Astrocyte (in vitro differentiated cells and primary cell): ENCODE measurements at regions not wholly inside any gene's neighbourhood (a gene's known extent, or its start where the extent isn't known, plus 50 kb on each side); places are given as distances from the start of the nearest gene placed in this dataset.
A peak's percentile ranks its signal among the peaks of the same experiment; 100 is the strongest.

ENCODE experiments used
- DNase-seq: peaks from one replicate; pipeline ENCODE4 v3.0.0-alpha.2; 2010; ENCODE audit warnings: low read depth
- FAIRE-seq: peaks from 2 replicates; lab custom pipeline; 2011; peaks lifted over from hg19 to GRCh38; lab: Jason Lieb, UNC
- H2AFZ ChIP-seq: 2 replicates; pipeline ENCODE4 v1.6.0; 2012; ENCODE audit warnings: low read depth, low read length, inconsistent platforms
- H3K27ac ChIP-seq: 2 replicates; pipeline ENCODE4 v1.5.1; 2011; ENCODE audit warnings: low read depth, low read length, inconsistent platforms
- H3K27me3 ChIP-seq: 2 replicates; pipeline ENCODE4 v1.6.0; 2011; ENCODE audit warnings: low read length, inconsistent platforms; ENCODE audit not compliant: insufficient read depth
- H3K36me3 ChIP-seq: 2 replicates; pipeline ENCODE4 v1.5.1; 2011; ENCODE audit warnings: low read length, inconsistent platforms; ENCODE audit not compliant: insufficient read depth
- H3K4me1 ChIP-seq: 2 replicates; pipeline ENCODE4 v1.5.1; 2011; ENCODE audit warnings: low read length, inconsistent platforms; ENCODE audit not compliant: insufficient read depth
- H3K4me2 ChIP-seq: 2 replicates; pipeline ENCODE4 v1.6.0; 2012; ENCODE audit warnings: low read length, inconsistent platforms
- H3K4me3 ChIP-seq: 2 replicates; pipeline ENCODE4 v1.5.1; 2011; ENCODE audit warnings: low read depth, mild to moderate bottlenecking, low read length, inconsistent platforms; ENCODE audit not compliant: insufficient read depth
- H3K79me2 ChIP-seq: 2 replicates; pipeline ENCODE4 v1.6.0; 2012; ENCODE audit warnings: mild to moderate bottlenecking, low read length, inconsistent platforms; ENCODE audit not compliant: insufficient read depth
- H3K9ac ChIP-seq: 2 replicates; pipeline ENCODE4 v1.6.0; 2012; ENCODE audit warnings: mild to moderate bottlenecking, low read length, inconsistent platforms
- H3K9me3 ChIP-seq: 2 replicates; pipeline ENCODE4 v1.5.1; 2012; ENCODE audit warnings: low read depth, mild to moderate bottlenecking, low read length, inconsistent platforms; ENCODE audit not compliant: insufficient read depth
- H4K20me1 ChIP-seq: 2 replicates; pipeline ENCODE4 v1.6.0; 2012; ENCODE audit warnings: low read length, inconsistent platforms; ENCODE audit not compliant: insufficient read depth
- H3K27ac Mint-ChIP-seq: one replicate; pipeline ENCODE4 v1.8.0; 2021; ENCODE audit warnings: mild to moderate bottlenecking, mixed read lengths; ENCODE audit not compliant: unreplicated experiment
- H3K27me3 Mint-ChIP-seq: one replicate; pipeline ENCODE4 v1.8.0; 2021; ENCODE audit warnings: low read depth, mixed read lengths; ENCODE audit not compliant: unreplicated experiment
- H3K36me3 Mint-ChIP-seq: one replicate; pipeline ENCODE4 v1.8.0; 2021; ENCODE audit warnings: low read depth, mixed read lengths; ENCODE audit not compliant: unreplicated experiment
- H3K4me1 Mint-ChIP-seq: one replicate; pipeline ENCODE4 v1.8.0; 2021; ENCODE audit warnings: low read depth, mixed read lengths; ENCODE audit not compliant: unreplicated experiment
- H3K4me3 Mint-ChIP-seq: one replicate; pipeline ENCODE4 v1.8.0; 2021; ENCODE audit warnings: mild to moderate bottlenecking, moderate library complexity, mixed read lengths; ENCODE audit not compliant: unreplicated experiment
- H3K9me3 Mint-ChIP-seq: one replicate; pipeline ENCODE4 v1.8.0; 2021; ENCODE audit warnings: mild to moderate bottlenecking, mixed read lengths; ENCODE audit not compliant: unreplicated experiment
- EZH2 ChIP-seq: IDR thresholded peaks from 2 replicates; pipeline ENCODE4 v1.6.1; 2012; ENCODE audit warnings: mild to moderate bottlenecking, low read length, inconsistent platforms; ENCODE audit not compliant: insufficient read depth
- TF ChIP-seq, protein P1 (sequence below): IDR thresholded peaks from 2 replicates; pipeline ENCODE4 v1.5.1; 2011; ENCODE audit warnings: low read depth, mild to moderate bottlenecking, inconsistent platforms, low read length, moderate library complexity; ENCODE audit not compliant: insufficient read depth

DNA sequence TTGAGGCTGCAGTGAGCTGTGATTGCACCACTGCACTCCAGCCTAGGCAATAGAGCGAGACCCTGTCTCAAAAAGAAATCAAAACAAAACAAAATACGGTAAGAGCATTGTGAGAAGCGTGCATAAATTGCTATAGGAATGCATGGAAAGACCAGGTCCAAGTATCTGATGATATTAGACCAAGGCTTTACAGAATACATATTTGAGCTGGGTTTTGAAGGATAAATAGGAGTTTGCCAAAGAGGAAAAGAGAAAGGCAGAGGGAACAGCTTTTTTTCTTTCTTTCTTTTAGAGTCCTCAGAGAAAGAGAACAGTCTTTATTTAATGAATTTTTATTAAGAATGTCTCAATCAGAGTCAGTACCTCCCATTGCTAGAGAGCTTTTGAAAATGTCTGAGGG lies 79.5 kb upstream of the PRPS1 start:
- Mint-ChIP-seq H3K4me1 (no peaks in the 10 kb centered on the region), H3K27ac (no peak overlapping the region), H3K9me3 (no peaks in the 10 kb centered on the region), H3K27me3 (peaks cover 6% of the 10 kb centered on the region), H3K36me3 (peaks cover 4% of the 10 kb centered on the region), H3K4me3 (no peak overlapping the region)
- no peaks in the 10 kb centered on the region for H3K9me3 ChIP-seq
- H3K9ac ChIP-seq: no peak overlapping the region
- no peaks in the 10 kb centered on the region for H3K36me3 ChIP-seq
- DNase-seq (no peak), FAIRE-seq (no peak)
- no peak overlapping the region for H3K4me3 ChIP-seq
- H2AFZ ChIP-seq: no peak overlapping the region
- H3K79me2 ChIP-seq: no peaks in the 10 kb centered on the region
- H3K4me1 ChIP-seq: no peaks in the 10 kb centered on the region
- no peaks in the 10 kb centered on the region for H4K20me1 ChIP-seq
- TF ChIP-seq, protein P1, sequence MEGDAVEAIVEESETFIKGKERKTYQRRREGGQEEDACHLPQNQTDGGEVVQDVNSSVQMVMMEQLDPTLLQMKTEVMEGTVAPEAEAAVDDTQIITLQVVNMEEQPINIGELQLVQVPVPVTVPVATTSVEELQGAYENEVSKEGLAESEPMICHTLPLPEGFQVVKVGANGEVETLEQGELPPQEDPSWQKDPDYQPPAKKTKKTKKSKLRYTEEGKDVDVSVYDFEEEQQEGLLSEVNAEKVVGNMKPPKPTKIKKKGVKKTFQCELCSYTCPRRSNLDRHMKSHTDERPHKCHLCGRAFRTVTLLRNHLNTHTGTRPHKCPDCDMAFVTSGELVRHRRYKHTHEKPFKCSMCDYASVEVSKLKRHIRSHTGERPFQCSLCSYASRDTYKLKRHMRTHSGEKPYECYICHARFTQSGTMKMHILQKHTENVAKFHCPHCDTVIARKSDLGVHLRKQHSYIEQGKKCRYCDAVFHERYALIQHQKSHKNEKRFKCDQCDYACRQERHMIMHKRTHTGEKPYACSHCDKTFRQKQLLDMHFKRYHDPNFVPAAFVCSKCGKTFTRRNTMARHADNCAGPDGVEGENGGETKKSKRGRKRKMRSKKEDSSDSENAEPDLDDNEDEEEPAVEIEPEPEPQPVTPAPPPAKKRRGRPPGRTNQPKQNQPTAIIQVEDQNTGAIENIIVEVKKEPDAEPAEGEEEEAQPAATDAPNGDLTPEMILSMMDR: no peak
- no peak for TF ChIP-seq EZH2
- no peak overlapping the region for H3K4me2 ChIP-seq
- H3K27ac ChIP-seq: no peak overlapping the region
- no peaks in the 10 kb centered on the region for H3K27me3 ChIP-seq

DNA sequence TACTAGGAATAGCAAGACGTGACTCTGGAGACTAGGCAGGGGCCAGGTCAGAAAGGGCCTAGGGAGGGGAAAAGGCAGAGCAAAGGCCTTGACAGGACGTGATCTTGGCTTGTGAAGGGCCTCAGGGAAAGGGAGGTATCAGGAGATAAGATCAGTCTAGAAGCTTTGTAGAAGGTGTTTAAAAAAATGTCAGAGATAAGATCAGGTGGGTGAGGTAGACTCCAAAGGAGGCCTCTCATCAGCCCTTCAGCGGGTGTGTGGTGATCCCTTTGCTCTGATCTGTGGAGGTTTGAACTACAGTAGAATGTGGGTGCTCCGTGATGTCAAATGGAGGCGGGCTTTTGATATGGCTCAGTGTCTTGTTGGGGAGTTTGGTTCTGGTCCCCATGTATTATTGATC lies 78.8 kb upstream of the PRPS1 start:
- Histone ChIP-seq H3K27ac (no peak overlapping the region), H3K79me2 (no peaks in the 10 kb centered on the region), H3K4me2 (no peak overlapping the region), H3K4me1 (no peaks in the 10 kb centered on the region), H3K4me3 (no peak overlapping the region), H3K36me3 (no peaks in the 10 kb centered on the region), H4K20me1 (no peaks in the 10 kb centered on the region), H2AFZ (no peak overlapping the region), H3K27me3 (no peaks in the 10 kb centered on the region), H3K9me3 (no peaks in the 10 kb centered on the region), H3K9ac (no peak overlapping the region)
- peak; percentile 20 for FAIRE-seq
- H3K4me1 Mint-ChIP-seq: no peaks in the 10 kb centered on the region
- TF ChIP-seq, protein P1: no peak
- TF ChIP-seq EZH2: no peak
- H3K4me3 Mint-ChIP-seq: no peak overlapping the region
- no peak for DNase-seq
- no peaks in the 10 kb centered on the region for H3K9me3 Mint-ChIP-seq
- peaks cover 4% of the 10 kb centered on the region for H3K36me3 Mint-ChIP-seq
- H3K27ac Mint-ChIP-seq: no peak overlapping the region
- peaks cover 6% of the 10 kb centered on the region for H3K27me3 Mint-ChIP-seq

DNA sequence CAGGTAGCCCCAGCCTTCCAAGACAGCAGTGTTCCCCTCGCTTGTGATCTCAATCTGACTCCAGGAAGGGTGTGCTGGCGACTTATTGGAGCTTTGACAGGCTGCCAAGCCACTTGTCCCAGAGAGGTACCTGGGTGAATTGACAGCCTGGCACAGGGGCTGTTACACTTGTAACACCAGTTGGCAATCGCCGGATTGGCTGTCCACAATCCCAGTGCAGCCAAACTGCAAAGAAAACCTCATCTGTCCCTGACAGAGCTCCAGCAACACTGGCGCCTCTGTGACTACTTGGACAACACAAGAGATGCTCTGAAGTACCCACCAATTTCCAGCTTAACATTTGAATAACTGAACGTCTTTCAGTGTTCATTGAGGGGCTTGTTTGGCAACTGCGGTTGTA lies 76.8 kb upstream of the PRPS1 start:
- peak; percentile 60 for FAIRE-seq

More for the DNA sequence above, 76.8 kb upstream of the PRPS1 start:
- Histone ChIP-seq H3K9me3 (no peaks in the 10 kb centered on the region), H3K27me3 (no peaks in the 10 kb centered on the region), H3K9ac (no peak overlapping the region), H3K4me3 (no peak overlapping the region), H4K20me1 (no peaks in the 10 kb centered on the region), H3K27ac (no peak overlapping the region), H3K4me1 (no peaks in the 10 kb centered on the region), H3K79me2 (no peaks in the 10 kb centered on the region), H3K4me2 (no peak overlapping the region), H3K36me3 (no peaks in the 10 kb centered on the region), H2AFZ (no peak overlapping the region)
- H3K27ac Mint-ChIP-seq: no peak overlapping the region
- peaks cover under 1% of the 10 kb centered on the region for H3K36me3 Mint-ChIP-seq
- H3K9me3 Mint-ChIP-seq: no peaks in the 10 kb centered on the region
- peaks cover 6% of the 10 kb centered on the region for H3K27me3 Mint-ChIP-seq
- no peak overlapping the region for H3K4me3 Mint-ChIP-seq
- DNase-seq: no peak
- no peaks in the 10 kb centered on the region for H3K4me1 Mint-ChIP-seq
- TF ChIP-seq EZH2: no peak
- TF ChIP-seq, protein P1: no peak
